ENCODE measurements at regions not wholly inside any gene's neighbourhood (a gene's known extent, or its start where the extent isn't known, plus 50 kb on each side); places are given as distances from the start of the nearest gene placed in this dataset.

- Mint-ChIP-seq H3K36me3 (no peaks in the 10 kb centered on the region), H3K9me3 (ENCODE audit: low read depth) (peaks cover 2% of the 10 kb centered on the region), H3K4me1 (no peaks in the 10 kb centered on the region), H3K4me3 (no peak overlapping the region), H3K27me3 (no peaks in the 10 kb centered on the region), H3K27ac (no peak overlapping the region)
- no peak for ATAC-seq
- DNase-seq = no peak
- CTCF ChIA-PET = no interaction called here
These were observed 475.3 kb upstream of the ZFHX3 start for GRCh38 chr16:73523209-73523608.

- DNase-seq = no peak
- CTCF ChIA-PET = no interaction called here
- Mint-ChIP-seq H3K4me1 (no peaks in the 10 kb centered on the region), H3K36me3 (no peaks in the 10 kb centered on the region), H3K27me3 (no peaks in the 10 kb centered on the region), H3K27ac (no peak overlapping the region), H3K9me3 (ENCODE audit: low read depth) (peaks cover 2% of the 10 kb centered on the region), H3K4me3 (no peak overlapping the region)
- ATAC-seq = no peak
These were observed 473.6 kb upstream of the ZFHX3 start for GRCh38 chr16:73521499-73521898.

DNA sequence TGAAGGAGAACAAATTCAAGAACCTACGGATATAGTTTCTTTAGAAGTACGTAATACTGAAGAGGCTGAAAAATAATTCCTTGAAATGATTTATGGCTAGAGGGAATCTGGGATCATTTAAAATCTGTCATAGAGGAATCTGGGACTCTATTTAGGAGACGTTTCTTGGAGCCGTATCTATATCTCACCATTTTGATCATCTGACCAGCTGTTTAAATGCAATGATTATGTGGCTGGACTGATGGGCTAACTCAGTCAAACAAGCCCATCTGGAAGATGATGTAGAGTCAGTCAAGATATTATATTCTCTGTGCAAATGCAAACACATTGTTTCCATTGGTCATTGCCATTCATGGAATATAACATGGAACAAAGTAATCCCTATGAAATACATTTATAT, 467.7 kb upstream of the ZFHX3 start:
- H3K4me1 Mint-ChIP-seq = no peaks in the 10 kb centered on the region
- ATAC-seq = no peak
- H3K27me3 Mint-ChIP-seq = no peaks in the 10 kb centered on the region
- H3K9me3 Mint-ChIP-seq (ENCODE audit: low read depth) = peaks cover 4% of the 10 kb centered on the region
- H3K36me3 Mint-ChIP-seq = no peaks in the 10 kb centered on the region
- H3K4me3 Mint-ChIP-seq = no peak overlapping the region
- no peak for DNase-seq
- H3K27ac Mint-ChIP-seq = no peak overlapping the region
- CTCF ChIA-PET = no interaction called here

DNA sequence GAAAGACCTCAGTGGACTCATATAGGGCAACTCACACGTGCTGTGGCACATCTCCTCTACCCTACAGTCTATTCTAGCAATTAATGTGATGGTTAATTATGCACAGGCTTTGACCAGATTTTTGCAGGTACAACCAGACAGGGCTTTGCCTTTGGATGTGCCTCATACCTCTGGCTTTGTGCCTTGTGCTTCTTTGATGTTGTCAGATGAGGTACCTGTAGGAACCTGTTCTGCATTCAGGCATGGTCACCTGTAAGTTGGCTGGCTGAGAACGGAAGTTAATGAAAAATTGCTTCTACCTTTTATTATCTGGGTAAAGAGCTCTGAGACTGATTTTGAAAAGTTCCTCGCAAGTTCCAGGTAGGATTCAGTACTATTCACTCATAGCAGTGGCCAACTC, 462.9 kb upstream of the ZFHX3 start:
- Mint-ChIP-seq H3K9me3 (ENCODE audit: low read depth) (peaks cover 2% of the 10 kb centered on the region), H3K27me3 (no peaks in the 10 kb centered on the region), H3K27ac (no peak overlapping the region), H3K4me3 (no peak overlapping the region), H3K4me1 (no peaks in the 10 kb centered on the region), H3K36me3 (no peaks in the 10 kb centered on the region)
- CTCF ChIA-PET = no interaction called here
- ATAC-seq (no peak), DNase-seq (no peak)

DNA sequence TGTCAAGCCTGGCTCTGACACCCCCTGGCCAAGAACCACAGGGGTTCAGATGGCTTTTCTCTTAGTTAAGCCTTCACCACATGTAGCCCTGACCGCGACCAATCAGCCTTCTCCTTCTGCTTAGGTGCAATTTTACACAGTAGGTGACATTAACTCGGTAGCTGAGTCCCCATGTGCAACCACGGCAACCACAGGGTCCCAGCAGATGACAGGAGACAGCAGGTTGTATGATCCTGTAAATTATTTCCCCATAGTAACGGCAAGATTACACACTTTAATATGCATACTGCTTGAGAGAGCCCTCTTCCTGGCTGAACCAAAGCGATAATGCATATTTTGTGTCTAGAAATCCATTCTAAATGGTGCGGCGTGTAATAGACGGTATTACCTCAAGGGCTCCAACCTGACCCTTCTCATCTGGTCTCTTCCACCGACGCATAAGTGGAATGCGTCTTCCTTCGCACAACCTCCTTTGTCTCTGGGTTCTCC, 458.7 kb upstream of the ZFHX3 start:
- no peak for ATAC-seq
- Mint-ChIP-seq H3K4me1 (no peaks in the 10 kb centered on the region), H3K27ac (no peak overlapping the region)

DNA sequence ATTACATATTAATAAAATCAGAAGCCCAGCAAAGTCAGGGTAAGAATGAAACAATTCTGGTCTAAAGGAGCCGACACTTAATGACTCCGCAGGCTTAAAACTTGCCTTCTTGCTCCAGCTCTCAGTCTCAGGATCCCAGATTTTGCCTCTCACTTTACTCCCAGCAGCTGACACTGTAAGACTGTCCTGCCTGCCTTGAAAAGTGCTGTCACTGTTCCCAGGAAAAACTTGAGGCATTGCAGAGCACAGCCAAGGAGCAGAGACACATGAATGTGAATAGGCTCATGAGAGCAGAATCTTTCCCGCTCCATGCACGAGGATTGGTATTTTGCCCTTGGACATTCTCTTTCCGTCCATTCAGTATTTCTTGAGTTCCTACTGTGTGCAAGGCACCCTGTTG, 457.6 kb upstream of the ZFHX3 start:
- no peak overlapping the region for H3K27ac Mint-ChIP-seq
- H3K27me3 Mint-ChIP-seq = no peaks in the 10 kb centered on the region
- no peaks in the 10 kb centered on the region for H3K4me1 Mint-ChIP-seq
- CTCF ChIA-PET = no interaction called here
- no peaks in the 10 kb centered on the region for H3K9me3 Mint-ChIP-seq (ENCODE audit: low read depth)
- H3K36me3 Mint-ChIP-seq = no peaks in the 10 kb centered on the region
- H3K4me3 Mint-ChIP-seq = no peak overlapping the region
- no peak for ATAC-seq
- DNase-seq = no peak

More for the DNA sequence above, 458.7 kb upstream of the ZFHX3 start:
- Mint-ChIP-seq H3K4me3 (no peak overlapping the region), H3K9me3 (ENCODE audit: low read depth) (no peaks in the 10 kb centered on the region), H3K36me3 (no peaks in the 10 kb centered on the region), H3K27me3 (no peaks in the 10 kb centered on the region)
- DNase-seq = no peak
- CTCF ChIA-PET = no interaction called here

DNA sequence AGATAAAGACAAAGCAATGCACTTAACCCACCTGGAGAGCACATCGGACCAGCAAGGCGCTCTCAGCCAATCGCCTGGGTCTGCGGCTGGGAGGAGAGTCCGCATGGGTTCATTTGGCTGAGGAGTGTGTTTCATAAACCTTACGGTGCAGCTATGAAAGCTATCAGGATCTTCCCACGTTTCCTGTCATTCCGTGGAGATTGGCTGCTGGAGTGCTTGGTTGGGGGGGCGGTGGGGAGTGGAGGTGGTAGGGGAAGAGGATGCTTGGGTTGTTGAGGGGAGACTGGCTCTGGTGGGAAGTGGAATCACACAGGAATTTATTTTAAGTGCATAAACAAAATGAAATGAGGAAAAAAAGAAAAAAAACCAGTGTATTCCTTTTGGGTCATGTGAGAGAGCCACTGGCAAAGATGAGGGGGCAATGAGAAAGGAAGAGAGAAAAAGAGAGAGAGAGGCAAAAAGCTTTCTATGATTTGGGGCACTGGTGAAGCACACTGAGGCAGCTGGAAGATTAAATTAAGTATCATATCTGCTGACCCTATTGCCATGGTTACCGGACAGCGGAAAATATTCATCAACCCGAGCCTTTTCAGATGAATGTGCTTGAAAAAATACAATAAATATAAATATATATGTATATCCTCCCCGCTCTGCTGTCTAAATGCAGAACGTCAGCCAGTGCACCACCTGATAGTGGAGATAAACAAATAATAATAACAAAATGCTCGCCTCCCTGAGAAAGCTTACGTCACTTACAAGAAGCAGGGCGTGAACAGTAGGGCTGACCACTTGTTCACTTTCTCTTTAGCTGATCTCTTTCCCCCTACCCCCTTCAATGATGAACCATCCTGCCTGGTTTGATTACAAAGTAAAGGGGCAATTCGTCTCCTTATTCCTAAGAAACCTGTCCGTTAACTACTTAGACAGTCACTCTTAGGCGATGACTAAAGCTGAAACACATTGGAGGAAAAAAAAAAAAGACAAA, 457.0 kb upstream of the ZFHX3 start:
- H3K36me3 Mint-ChIP-seq = no peaks in the 10 kb centered on the region
- H3K9me3 Mint-ChIP-seq (ENCODE audit: low read depth) = no peaks in the 10 kb centered on the region
- no peak overlapping the region for H3K4me3 Mint-ChIP-seq
- CTCF ChIA-PET = no interaction called here
- no peak for ATAC-seq
- H3K27ac Mint-ChIP-seq = no peak overlapping the region
- H3K27me3 Mint-ChIP-seq = no peaks in the 10 kb centered on the region
- DNase-seq = no peak
- no peaks in the 10 kb centered on the region for H3K4me1 Mint-ChIP-seq

DNA sequence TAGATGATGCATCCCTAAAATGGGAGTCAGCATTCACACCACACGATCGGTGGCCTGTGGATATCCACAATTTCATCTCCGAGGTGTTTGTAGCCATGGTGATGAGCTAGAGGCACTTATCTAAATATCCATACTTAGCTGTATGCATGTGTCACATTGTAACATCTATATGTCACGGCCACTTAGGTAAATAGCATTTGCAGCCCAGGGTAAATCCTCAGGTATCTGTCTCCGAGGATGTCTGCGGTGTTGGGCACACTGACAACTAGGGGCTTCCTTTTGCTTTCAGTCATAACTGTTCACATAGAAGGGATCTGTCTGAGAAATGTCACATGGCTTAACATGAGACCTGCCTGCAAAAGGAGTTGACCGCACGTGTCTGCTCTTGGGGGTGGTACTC, 455.2 kb upstream of the ZFHX3 start:
- no peak overlapping the region for H3K4me3 Mint-ChIP-seq
- no peaks in the 10 kb centered on the region for H3K4me1 Mint-ChIP-seq
- H3K9me3 Mint-ChIP-seq (ENCODE audit: low read depth) = no peaks in the 10 kb centered on the region
- no peak overlapping the region for H3K27ac Mint-ChIP-seq
- H3K36me3 Mint-ChIP-seq = no peaks in the 10 kb centered on the region
- CTCF ChIA-PET = no interaction called here
- DNase-seq (no peak), ATAC-seq (no peak)
- H3K27me3 Mint-ChIP-seq = no peaks in the 10 kb centered on the region

DNA sequence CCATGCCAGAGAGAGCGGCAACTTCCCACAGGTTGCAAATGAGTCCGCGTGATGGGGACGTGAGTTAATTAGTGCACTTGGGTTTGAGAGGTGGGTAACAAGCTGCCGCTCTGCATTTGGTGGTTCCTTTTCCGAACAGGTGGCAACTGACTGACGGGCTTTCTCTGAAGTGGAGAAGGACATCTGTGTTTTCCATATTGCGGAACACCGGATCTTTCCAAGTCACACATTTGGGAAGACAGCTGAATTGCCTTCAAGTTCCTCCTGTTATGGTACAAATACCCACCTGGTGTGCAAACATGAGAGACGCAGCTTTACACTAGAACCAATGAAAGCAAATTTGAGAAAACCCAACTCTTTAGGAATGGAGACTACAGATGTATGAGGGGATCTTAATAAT, 451.3 kb upstream of the ZFHX3 start:
- no peak for ATAC-seq
- DNase-seq = no peak

DNA sequence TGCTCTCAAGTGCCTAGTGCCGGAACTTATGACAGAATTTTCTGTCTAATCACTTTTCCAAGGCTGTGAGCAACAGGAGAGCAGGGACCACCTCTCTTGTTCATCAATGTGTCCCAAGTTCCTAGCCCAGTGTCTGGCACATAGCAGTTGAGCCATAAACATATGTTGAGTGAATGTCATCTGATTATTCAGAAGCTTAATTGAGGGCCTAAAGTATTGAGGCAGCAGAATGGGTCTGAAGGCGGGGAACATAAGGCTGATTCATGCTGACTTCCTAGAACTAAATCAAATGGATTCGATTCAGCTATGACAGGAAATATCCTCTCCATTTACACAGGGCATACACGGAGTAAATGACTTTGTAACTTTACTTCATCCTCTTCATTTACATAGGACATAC, 438.0 kb upstream of the ZFHX3 start:
- no peak for ATAC-seq

More for the DNA sequence above, 451.3 kb upstream of the ZFHX3 start:
- no peak overlapping the region for H3K27ac Mint-ChIP-seq
- no peaks in the 10 kb centered on the region for H3K36me3 Mint-ChIP-seq
- peaks cover 4% of the 10 kb centered on the region for H3K9me3 Mint-ChIP-seq (ENCODE audit: low read depth)
- no peak overlapping the region for H3K4me3 Mint-ChIP-seq
- no peaks in the 10 kb centered on the region for H3K27me3 Mint-ChIP-seq
- H3K4me1 Mint-ChIP-seq = no peaks in the 10 kb centered on the region
- CTCF ChIA-PET = no interaction called here

DNA sequence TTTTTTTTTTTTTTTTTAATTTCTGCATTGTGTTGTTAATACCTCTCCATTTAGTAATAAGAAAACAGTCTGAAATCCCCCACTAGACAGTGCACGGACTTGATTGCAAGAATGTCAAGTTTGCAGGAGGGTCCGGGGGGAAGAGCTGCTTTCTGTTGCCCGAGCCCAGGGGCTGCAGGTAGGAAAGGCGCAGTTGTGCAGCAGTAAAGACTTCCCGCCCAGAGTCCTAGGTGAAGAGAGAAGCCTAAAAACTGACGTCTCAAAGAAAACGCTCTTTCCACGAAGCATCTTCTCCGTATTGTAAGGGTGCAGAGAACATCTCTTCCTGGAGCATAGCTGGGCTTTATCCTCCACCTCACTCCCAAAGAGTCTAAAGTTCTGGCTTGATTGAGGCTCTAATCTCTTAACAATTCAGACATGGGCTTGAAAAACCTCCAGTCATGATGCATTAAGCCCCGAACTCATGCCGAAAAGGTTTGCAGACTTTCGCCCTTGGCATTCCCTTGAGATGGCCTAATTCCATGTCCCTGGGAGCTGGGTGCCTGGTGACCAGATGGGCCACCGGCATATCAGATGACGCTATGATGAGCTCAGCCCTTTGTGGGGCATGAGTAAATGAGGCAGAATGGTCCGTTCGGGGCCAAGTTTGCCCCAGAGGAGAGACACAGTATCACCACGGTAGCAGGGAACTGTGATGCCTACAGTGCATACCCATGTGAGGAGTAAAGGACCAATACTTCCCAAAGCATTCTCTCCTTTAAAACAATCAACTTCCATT, 436.2 kb upstream of the ZFHX3 start:
- CTCF ChIA-PET = no interaction called here
- DNase-seq (no peak), ATAC-seq (no peak)
- no peak overlapping the region for H3K27ac Mint-ChIP-seq
- no peaks in the 10 kb centered on the region for H3K9me3 Mint-ChIP-seq (ENCODE audit: low read depth)
- peaks cover 3% of the 10 kb centered on the region for H3K27me3 Mint-ChIP-seq
- no peak overlapping the region for H3K4me3 Mint-ChIP-seq
- H3K4me1 Mint-ChIP-seq = no peaks in the 10 kb centered on the region
- no peaks in the 10 kb centered on the region for H3K36me3 Mint-ChIP-seq

More for the DNA sequence above, 438.0 kb upstream of the ZFHX3 start:
- Mint-ChIP-seq H3K36me3 (no peaks in the 10 kb centered on the region), H3K4me1 (no peaks in the 10 kb centered on the region), H3K27ac (no peak overlapping the region), H3K27me3 (peaks cover 3% of the 10 kb centered on the region), H3K9me3 (ENCODE audit: low read depth) (no peaks in the 10 kb centered on the region), H3K4me3 (no peak overlapping the region)
- no peak for DNase-seq
- CTCF ChIA-PET = no interaction called here

GRCh38 chr16:73483076-73483791, 435.3 kb upstream of the ZFHX3 start:
- Mint-ChIP-seq H3K4me1 (no peaks in the 10 kb centered on the region), H3K27me3 (peaks cover 3% of the 10 kb centered on the region), H3K36me3 (no peaks in the 10 kb centered on the region), H3K9me3 (ENCODE audit: low read depth) (no peaks in the 10 kb centered on the region), H3K27ac (no peak overlapping the region), H3K4me3 (no peak overlapping the region)
- no peak for DNase-seq
- no peak for ATAC-seq
- CTCF ChIA-PET = no interaction called here

DNA sequence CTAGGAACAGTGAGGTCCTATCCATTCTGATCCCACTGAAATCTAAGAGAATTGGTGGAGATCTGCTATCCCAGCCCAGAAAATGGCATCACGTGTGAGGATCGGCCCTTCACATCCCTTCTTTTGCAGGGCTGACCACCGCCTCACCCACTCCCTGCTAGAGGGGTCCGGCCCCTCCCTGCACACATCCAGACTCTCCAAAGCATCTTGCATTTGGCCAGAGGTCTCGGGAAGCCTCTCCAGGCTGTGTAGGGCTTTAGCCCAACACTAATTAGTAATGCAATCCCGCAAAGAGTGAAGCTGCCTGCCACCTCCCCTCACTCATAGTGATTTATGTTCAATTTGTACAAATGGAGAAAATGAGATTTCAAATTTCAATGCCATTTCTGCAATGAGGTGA, 434.4 kb upstream of the ZFHX3 start:
- CTCF ChIA-PET = no interaction called here
- H3K27me3 Mint-ChIP-seq = peaks cover 3% of the 10 kb centered on the region
- ATAC-seq (no peak), DNase-seq (no peak)
- H3K4me3 Mint-ChIP-seq = no peak overlapping the region
- no peaks in the 10 kb centered on the region for H3K9me3 Mint-ChIP-seq (ENCODE audit: low read depth)
- no peak overlapping the region for H3K27ac Mint-ChIP-seq
- H3K36me3 Mint-ChIP-seq = no peaks in the 10 kb centered on the region
- H3K4me1 Mint-ChIP-seq = no peaks in the 10 kb centered on the region
